BJ (cell line): ENCODE measurements at regions not wholly inside any gene's neighbourhood (a gene's known extent, or its start where the extent isn't known, plus 50 kb on each side); places are given as distances from the start of the nearest gene placed in this dataset.

Source experiments
- CTCF ChIA-PET: fragments of 350-600 bp; formaldehyde crosslinking; extraction: SDS; loops from one replicate; lab custom pipeline; 2021; ENCODE audit warnings: antibody characterized with exemption, inconsistent platforms; lab: Yijun Ruan, JAX
- POLR2A ChIA-PET: fragments of 300-600 bp; sonication (Branson Sonifier 250); formaldehyde crosslinking; extraction: SDS; loops from one replicate; lab custom pipeline; 2021; ENCODE audit warnings: antibody characterized with exemption; lab: Charles Lee
- DNase-seq: peaks from one replicate; pipeline ENCODE4 v3.0.0-alpha.2; 2011; ENCODE audit warnings: low read depth
- H3K27me3 ChIP-seq: 2 replicates; pipeline ENCODE4 v1.6.0; 2011; ENCODE audit warnings: low read length; ENCODE audit not compliant: control insufficient read depth, insufficient read depth
- H3K36me3 ChIP-seq: 2 replicates; pipeline ENCODE4 v1.5.1; 2011; ENCODE audit warnings: low read length; ENCODE audit not compliant: control insufficient read depth, insufficient read depth
- H3K4me3 ChIP-seq: 2 replicates; pipeline ENCODE4 v1.5.1; 2011; ENCODE audit warnings: low read depth, mild to moderate bottlenecking, control low read depth, low read length
- CTCF ChIP-seq: IDR thresholded peaks from 2 replicates; pipeline ENCODE4 v1.5.1; 2011; ENCODE audit warnings: low read depth, mild to moderate bottlenecking, control low read depth, inconsistent platforms, low read length, moderate library complexity; ENCODE audit not compliant: insufficient read depth

DNA sequence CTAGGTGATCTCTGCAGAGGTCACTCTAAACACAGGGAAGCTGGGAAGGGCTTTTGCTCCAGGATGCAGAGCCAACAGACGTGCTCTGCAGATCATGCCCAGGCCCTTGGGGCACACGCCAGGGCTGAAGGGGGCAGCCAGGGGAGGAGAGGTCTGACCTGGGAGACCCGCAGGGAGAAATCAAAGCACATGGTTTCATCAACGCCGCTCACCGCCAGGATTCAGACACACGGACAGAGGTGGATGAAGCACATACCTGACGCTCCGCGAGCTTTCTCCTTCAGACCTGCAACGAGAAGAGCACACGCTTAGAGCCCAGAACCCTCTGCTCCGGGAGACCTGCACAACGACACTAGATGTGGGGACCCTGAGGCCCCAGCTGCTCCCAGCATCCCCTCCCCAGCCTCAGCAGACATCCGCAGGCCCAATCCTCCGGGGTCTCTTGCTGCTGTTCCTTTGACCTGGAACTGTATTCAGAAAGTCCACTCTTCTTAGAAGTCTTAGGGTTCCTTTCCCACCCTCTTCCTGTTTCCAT is 90.7 kb upstream of the IQSEC1 start:
- no peak for DNase-seq
- TF ChIP-seq CTCF: no peak
- H3K4me3 ChIP-seq: no peak overlapping the region
- no peaks in the 10 kb centered on the region for H3K36me3 ChIP-seq
- ChIA-PET CTCF (no interaction called here), POLR2A (no interaction called here)
- H3K27me3 ChIP-seq: no peaks in the 10 kb centered on the region

DNA sequence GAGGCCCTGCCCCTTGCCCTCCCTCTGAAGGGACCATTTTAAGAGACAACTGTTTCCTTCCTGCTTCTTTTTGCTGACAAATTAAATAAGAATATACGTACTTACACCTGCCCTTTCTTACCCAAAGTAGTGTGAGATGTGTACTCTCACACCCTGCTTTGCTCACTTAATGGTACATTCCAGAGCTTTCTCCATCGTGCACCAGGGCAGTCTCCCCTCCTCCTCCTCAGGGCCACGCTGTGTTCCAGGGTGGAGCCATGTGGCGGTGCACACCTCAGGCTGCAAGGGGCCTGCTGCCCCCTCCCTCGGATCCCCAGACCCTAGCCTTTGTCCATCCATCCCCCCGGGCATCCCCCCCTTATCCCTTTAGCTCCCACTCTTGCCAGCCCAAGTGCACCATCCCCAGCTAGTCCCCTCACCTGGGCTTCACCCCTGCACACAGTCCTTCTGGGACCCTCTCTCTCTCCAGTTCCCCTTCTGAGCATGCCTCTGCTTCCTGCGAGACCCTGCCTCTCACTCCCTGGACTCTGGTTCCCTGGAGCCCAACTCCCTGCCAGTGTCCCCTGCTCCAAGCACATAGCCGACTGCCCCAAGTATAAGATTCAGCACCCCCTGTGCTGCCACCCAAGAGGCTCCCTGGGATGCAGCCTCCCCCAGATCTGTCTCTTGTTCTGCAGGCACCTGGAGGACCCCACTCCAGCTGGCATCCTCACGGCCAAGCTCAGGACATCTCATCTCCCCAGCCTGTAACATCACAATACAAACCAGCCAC is 89.5 kb upstream of the IQSEC1 start:
- H3K36me3 ChIP-seq: no peaks in the 10 kb centered on the region
- ChIA-PET POLR2A (no interaction called here), CTCF (no interaction called here)
- no peaks in the 10 kb centered on the region for H3K27me3 ChIP-seq
- TF ChIP-seq CTCF: no peak
- no peak overlapping the region for H3K4me3 ChIP-seq
- DNase-seq: no peak

GRCh38 chr3:13161771-13162535 is 88.7 kb upstream of the IQSEC1 start:
- ChIA-PET POLR2A (no interaction called here), CTCF (no interaction called here)
- no peaks in the 10 kb centered on the region for H3K36me3 ChIP-seq
- TF ChIP-seq CTCF: no peak
- H3K4me3 ChIP-seq: no peak overlapping the region
- H3K27me3 ChIP-seq: no peaks in the 10 kb centered on the region
- DNase-seq: no peak

GRCh38 chr3:13161021-13161759 is 88.0 kb upstream of the IQSEC1 start:
- CTCF ChIA-PET: no interaction called here
- no peak for DNase-seq
- H3K4me3 ChIP-seq: no peak overlapping the region

More at GRCh38 chr3:13161021-13161759, 88.0 kb upstream of the IQSEC1 start:
- no peak for TF ChIP-seq CTCF
- Histone ChIP-seq H3K27me3 (no peaks in the 10 kb centered on the region), H3K36me3 (no peaks in the 10 kb centered on the region)
- POLR2A ChIA-PET: no interaction called here
